ENCODE measurements at regions not wholly inside any gene's neighbourhood (a gene's known extent, or its start where the extent isn't known, plus 50 kb on each side); places are given as distances from the start of the nearest gene placed in this dataset.
"Not testable (repeated sequence)": the region's sequence is repeated elsewhere in the genome, so short reads cannot be mapped to it uniquely, and the experiment has no call there.

DNA sequence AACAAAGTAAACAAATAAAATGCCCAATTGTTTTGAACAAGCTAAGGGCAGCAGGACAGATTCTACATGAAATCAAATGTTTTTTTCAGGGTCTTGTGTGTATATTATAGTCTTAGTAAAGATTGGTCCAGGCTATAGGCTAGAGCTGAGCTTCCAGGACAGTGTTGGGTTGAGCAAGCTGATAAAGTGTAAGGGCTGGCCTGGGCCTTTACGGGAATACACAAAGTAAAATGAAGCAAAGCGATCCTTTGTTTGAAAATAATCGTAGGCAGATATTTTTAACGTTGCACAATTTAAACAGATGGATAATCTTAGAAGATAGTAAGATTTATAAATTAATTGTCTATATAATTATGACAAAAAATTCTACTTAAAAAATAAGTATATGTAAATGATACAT, 1204.6 kb downstream of the OTOL1 start:
- no peak overlapping the region for H3K4me3 ChIP-seq
- no peaks in the 10 kb centered on the region for H3K4me1 ChIP-seq (replicated peaks in 1 of 2)
- intact Hi-C loops (cut with DNase I) = no loop called here
- TF ChIP-seq, protein P1, sequence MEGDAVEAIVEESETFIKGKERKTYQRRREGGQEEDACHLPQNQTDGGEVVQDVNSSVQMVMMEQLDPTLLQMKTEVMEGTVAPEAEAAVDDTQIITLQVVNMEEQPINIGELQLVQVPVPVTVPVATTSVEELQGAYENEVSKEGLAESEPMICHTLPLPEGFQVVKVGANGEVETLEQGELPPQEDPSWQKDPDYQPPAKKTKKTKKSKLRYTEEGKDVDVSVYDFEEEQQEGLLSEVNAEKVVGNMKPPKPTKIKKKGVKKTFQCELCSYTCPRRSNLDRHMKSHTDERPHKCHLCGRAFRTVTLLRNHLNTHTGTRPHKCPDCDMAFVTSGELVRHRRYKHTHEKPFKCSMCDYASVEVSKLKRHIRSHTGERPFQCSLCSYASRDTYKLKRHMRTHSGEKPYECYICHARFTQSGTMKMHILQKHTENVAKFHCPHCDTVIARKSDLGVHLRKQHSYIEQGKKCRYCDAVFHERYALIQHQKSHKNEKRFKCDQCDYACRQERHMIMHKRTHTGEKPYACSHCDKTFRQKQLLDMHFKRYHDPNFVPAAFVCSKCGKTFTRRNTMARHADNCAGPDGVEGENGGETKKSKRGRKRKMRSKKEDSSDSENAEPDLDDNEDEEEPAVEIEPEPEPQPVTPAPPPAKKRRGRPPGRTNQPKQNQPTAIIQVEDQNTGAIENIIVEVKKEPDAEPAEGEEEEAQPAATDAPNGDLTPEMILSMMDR (IDR thresholded peaks at IDR 0.05) = no peak
- no peak for TF ChIP-seq POLR2A (IDR thresholded peaks at IDR 0.05)
- no peak for DNase-seq
- H3K27ac ChIP-seq = no peak overlapping the region
- no peaks in the 10 kb centered on the region for H3K27me3 ChIP-seq
- no peaks in the 10 kb centered on the region for H3K36me3 ChIP-seq (replicated peaks in 1 of 2)
- H3K9me3 ChIP-seq (replicated peaks in 1 of 3) = no peaks in the 10 kb centered on the region
- 89 to 97% (median 91%) methylated on average over 4 of the region's 4 CpGs for WGBS, 4 donors

DNA sequence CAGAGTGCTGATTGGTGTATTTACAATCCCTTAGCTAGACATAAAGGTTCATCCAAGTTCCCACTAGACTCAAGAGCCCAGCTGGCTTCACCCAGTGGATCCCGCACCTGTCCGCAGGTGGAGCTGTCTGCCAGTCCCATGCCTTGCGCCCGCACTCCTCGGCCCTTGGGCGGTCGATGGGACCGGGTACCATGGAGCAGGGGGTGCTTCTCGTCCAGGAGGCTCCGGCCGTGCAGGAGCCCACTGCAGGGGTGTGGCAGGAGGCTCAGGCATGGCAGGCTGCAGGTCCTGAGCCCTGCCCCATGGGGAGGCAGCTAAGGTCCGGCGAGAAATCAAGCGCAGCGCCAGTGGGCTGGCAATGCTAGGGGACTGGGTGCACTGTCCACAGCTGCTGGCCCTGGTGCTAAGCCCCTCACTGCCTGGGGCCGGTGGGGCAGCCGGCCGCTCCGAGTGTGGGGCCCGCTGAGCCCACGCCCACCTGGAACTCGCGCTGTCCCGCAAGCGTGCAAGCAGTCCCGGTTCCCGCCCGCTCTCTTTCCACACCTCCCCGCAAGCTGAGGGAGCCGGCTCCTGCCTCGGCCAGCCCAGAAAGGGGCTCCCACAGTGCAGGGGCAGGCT, 1206.3 kb downstream of the OTOL1 start:
- H3K4me1 ChIP-seq (replicated peaks in 1 of 2) = no peaks in the 10 kb centered on the region
- H3K4me3 ChIP-seq = no peak overlapping the region
- no peak overlapping the region for H3K27ac ChIP-seq
- no peaks in the 10 kb centered on the region for H3K36me3 ChIP-seq (replicated peaks in 1 of 2)
- no peak for TF ChIP-seq POLR2A (IDR thresholded peaks at IDR 0.05)
- TF ChIP-seq, protein P1 (IDR thresholded peaks at IDR 0.05) = no peak
- H3K27me3 ChIP-seq = no peaks in the 10 kb centered on the region
- H3K9me3 ChIP-seq (replicated peaks in 1 of 3) = no peaks in the 10 kb centered on the region
- intact Hi-C loops (cut with DNase I) = no loop called here
- DNase-seq = no peak
- WGBS, 4 donors = 90 to 93% (median 90%) methylated on average over 3 to 31 of the region's 31 CpGs

DNA sequence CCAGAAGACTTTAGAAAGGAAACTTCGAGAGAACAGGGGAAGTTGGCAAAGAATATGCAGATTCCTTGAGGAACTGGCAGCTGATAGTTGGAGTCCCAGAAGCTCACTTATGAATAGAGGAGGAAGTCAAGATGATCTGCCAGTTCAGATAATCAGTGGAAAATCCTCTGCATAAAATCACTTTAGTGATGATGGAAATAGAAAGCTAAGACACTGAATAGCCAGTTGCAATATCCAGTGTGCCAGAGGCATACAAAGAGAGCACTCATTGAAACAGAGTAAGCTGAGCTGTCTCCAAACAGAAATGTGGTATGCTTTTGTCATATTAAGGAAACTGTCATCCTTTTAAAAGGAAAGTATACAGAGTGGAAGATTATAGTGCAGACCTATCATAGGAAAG, 1207.6 kb downstream of the OTOL1 start:
- H3K36me3 ChIP-seq (replicated peaks in 1 of 2) = no peaks in the 10 kb centered on the region
- H3K4me1 ChIP-seq (replicated peaks in 1 of 2) = no peaks in the 10 kb centered on the region
- TF ChIP-seq, protein P1 (IDR thresholded peaks at IDR 0.05) = no peak
- TF ChIP-seq POLR2A (IDR thresholded peaks at IDR 0.05) = no peak
- no peaks in the 10 kb centered on the region for H3K9me3 ChIP-seq (replicated peaks in 1 of 3)
- no peak overlapping the region for H3K4me3 ChIP-seq
- 29 to 46% (median 40%) methylated on average over 1 of the region's 1 CpG for whole genome bisulfite sequencing, 4 donors
- no peaks in the 10 kb centered on the region for H3K27me3 ChIP-seq
- intact Hi-C loops (cut with DNase I) = no loop called here
- no peak for DNase-seq
- H3K27ac ChIP-seq = no peak overlapping the region

DNA sequence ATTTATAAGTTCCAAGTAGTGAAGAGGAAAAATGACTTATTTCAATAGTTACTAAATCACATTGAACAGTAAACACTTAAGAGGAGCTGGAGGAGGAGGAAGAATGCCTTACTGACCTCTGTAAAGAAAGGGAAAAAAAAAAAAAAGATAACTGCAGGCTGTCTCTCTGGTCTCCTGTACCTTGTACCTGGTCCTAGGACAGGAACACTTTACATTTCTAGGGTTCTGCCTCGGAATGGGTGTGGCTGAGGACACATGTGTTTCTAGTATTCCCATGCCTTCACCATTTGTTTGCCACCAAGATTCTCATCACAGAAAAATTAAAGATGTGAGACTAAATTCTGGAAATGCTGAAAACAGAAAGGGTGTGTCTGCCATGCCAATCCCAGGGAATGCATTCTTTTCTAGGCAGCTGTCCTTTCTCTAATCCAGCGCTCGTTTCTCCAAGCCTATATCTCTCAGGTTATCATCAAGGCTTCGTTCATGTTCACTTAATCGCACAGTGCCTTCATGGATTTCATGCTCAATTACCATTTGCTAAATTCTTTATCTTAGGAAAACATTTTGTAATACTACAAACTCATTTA, 1208.3 kb downstream of the OTOL1 start:
- TF ChIP-seq POLR2A (IDR thresholded peaks at IDR 0.05) = no peak
- no peak for DNase-seq
- WGBS, 4 donors = 73 to 82% (median 75%) methylated on average over 5 of the region's 5 CpGs
- H3K4me3 ChIP-seq = no peak overlapping the region
- H3K4me1 ChIP-seq (replicated peaks in 1 of 2) = no peaks in the 10 kb centered on the region
- H3K27ac ChIP-seq = no peak overlapping the region
- no peaks in the 10 kb centered on the region for H3K36me3 ChIP-seq (replicated peaks in 1 of 2)
- no peaks in the 10 kb centered on the region for H3K27me3 ChIP-seq
- no peaks in the 10 kb centered on the region for H3K9me3 ChIP-seq (replicated peaks in 1 of 3)
- intact Hi-C loops (cut with DNase I) = no loop called here

DNA sequence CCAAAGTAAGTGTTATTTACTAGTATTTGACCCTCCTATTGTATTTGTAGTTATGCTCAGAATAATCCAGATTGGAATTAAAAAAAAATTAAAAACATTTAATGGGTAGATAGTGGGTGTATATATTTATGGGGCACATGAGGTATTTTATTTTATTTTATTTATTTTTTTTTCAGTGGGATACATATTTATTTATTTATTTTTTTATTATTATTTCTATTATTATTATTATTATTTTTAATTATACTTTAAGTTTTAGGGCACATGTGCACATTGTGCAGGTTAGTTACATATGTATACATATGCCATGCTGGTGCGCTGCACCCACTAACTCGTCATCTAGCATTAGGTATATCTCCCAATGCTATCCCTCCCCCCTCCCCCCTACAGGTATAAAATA, 1211.8 kb downstream of the OTOL1 start:
- H3K4me1 ChIP-seq (replicated peaks in 1 of 2); DNase-seq; H3K36me3 ChIP-seq (replicated peaks in 1 of 2); H3K9me3 ChIP-seq (replicated peaks in 1 of 3); H3K4me3 ChIP-seq; H3K27me3 ChIP-seq; H3K27ac ChIP-seq; intact Hi-C loops (cut with DNase I): not testable (repeated sequence)
- 94 to 100% (median 97%) methylated on average over 2 of the region's 2 CpGs for WGBS, 4 donors

DNA sequence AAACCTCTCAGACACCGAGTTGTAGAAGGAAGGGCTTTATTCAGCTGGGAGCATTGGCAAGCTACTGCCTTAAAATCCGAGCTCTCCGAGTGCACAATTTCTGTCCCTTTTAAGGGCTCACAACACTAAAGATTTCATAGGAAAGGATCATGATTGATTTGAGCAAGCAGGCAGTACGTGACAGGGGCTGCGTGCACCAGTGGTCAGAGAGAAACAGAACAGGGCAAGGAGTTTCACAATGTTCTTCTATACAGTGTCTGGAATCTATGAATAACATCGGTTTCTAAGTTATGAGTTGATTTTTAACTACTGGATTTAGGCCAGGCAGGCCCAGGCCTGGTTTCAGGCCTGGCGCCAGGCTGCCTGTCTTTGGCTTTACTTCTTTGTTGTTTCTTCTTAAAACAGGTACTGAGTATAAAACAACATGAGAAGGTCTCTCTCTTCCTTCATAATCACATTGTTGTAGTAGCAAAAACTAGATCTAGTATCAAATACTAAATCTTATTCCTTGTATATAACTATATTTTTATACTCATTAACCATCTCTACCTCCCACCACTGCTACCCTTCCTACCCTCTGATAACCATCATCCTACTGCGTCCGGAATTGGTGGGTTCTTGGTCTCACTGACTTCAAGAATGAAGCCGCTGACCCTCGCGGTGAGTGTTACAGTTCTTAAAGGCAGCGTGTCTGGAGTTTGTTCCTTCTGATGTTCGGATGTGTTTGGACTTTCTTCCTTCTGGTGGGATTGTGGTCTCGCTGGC, 1212.5 kb downstream of the OTOL1 start:
- H3K27me3 ChIP-seq; DNase-seq; H3K4me3 ChIP-seq; H3K36me3 ChIP-seq (replicated peaks in 1 of 2); H3K27ac ChIP-seq; intact Hi-C loops (cut with DNase I); H3K4me1 ChIP-seq (replicated peaks in 1 of 2); H3K9me3 ChIP-seq (replicated peaks in 1 of 3): not testable (repeated sequence)
- WGBS, 4 donors = 89 to 91% (median 91%) methylated on average over 15 of the region's 15 CpGs
